SK-N-SH (cell line): ENCODE measurements at regions not wholly inside any gene's neighbourhood (a gene's known extent, or its start where the extent isn't known, plus 50 kb on each side); places are given as distances from the start of the nearest gene placed in this dataset.

Experiments used
- CHD2 ChIP-seq: fragments of 150-350 bp; IDR thresholded peaks from 2 replicates; pipeline ENCODE4 v1.6.1; 2018; ENCODE audit warnings: low read length; ENCODE audit not compliant: partially characterized antibody
- CTCF ChIP-seq: fragments of 200-600 bp; sonication (generic); IDR thresholded peaks from 2 replicates; pipeline ENCODE4 v1.6.1; 2017; ENCODE audit warnings: antibody characterized with exemption, mild to moderate bottlenecking, moderate library complexity
- ELF1 ChIP-seq: IDR thresholded peaks from 2 replicates; pipeline ENCODE4 v1.4.0; 2012
- FOXJ3 ChIP-seq: sonication (generic); formaldehyde crosslinking; IDR thresholded peaks from 2 replicates; pipeline ENCODE4 v1.5.1; 2020; ENCODE audit warnings: mild to moderate bottlenecking, missing genetic modification reagents
- GABPA ChIP-seq: IDR thresholded peaks from 2 replicates; pipeline ENCODE4 v1.4.0; 2012; ENCODE audit warnings: low read depth, mild to moderate bottlenecking
- GATA2 ChIP-seq: sonication (generic); formaldehyde crosslinking; IDR thresholded peaks from 2 replicates; pipeline ENCODE4 v1.5.0; 2020; ENCODE audit warnings: mild to moderate bottlenecking, missing genetic modification reagents
- NRF1 ChIP-seq: IDR thresholded peaks from 2 replicates; pipeline ENCODE4 v1.6.1; 2012; ENCODE audit warnings: low read depth, mild to moderate bottlenecking, low read length
- POLR2AphosphoS5 ChIP-seq: IDR thresholded peaks from 2 replicates; pipeline ENCODE4 v1.6.1; 2012; ENCODE audit warnings: low read depth, low read length
- RAD21 ChIP-seq: IDR thresholded peaks from 2 replicates; pipeline ENCODE4 v1.6.1; 2012; ENCODE audit warnings: mild to moderate bottlenecking, low read length
- SIN3A ChIP-seq: IDR thresholded peaks from 2 replicates; pipeline ENCODE4 v1.6.1; 2012; ENCODE audit warnings: low read depth, mild to moderate bottlenecking, low read length, moderate library complexity, borderline replicate concordance
- SMC3 ChIP-seq: IDR thresholded peaks from 2 replicates; pipeline ENCODE4 v1.6.1; 2012; ENCODE audit warnings: low read depth, low read length, improper control_type of control experiment
- TAF1 ChIP-seq: IDR thresholded peaks from 2 replicates; pipeline ENCODE4 v1.6.1; 2012; ENCODE audit warnings: low read depth, mild to moderate bottlenecking, low read length, moderate library complexity, borderline replicate concordance
- YY1 ChIP-seq: IDR thresholded peaks from 2 replicates; pipeline ENCODE4 v1.4.0; 2012; ENCODE audit warnings: low read depth, mild to moderate bottlenecking

- TF ChIP-seq SMC3 (no peak), SIN3A (no peak), POLR2AphosphoS5 (no peak), CTCF (no peak), FOXJ3 (CRISPR knock-in tag) (no peak), RAD21 (no peak), GATA2 (CRISPR knock-in tag) (no peak), GABPA (no peak), TAF1 (no peak), YY1 (no peak), ELF1 (no peak), CHD2 (no peak), NRF1 (no peak)
Measured at GRCh38 chr4:159765382-159765781, 662.5 kb downstream of the RAPGEF2 start.
